H1 (cell line): ENCODE measurements at regions not wholly inside any gene's neighbourhood (a gene's known extent, or its start where the extent isn't known, plus 50 kb on each side); places are given as distances from the start of the nearest gene placed in this dataset.

ENCODE experiments used
- CTCF ChIA-PET: fragments of 300-600 bp; sonication (Branson Sonifier 250); formaldehyde crosslinking; loops from one replicate; lab custom pipeline; 2021; ENCODE audit not compliant: partially characterized antibody; lab: Charles Lee
- POLR2A ChIA-PET: fragments of 300-600 bp; sonication (Branson Sonifier 250); formaldehyde crosslinking; loops from one replicate; lab custom pipeline; 2021; ENCODE audit warnings: inconsistent platforms; ENCODE audit not compliant: partially characterized antibody; lab: Charles Lee
- DNase-seq, 2 experiments: peaks; one replicate each; pipeline versions ENCODE4 v3.0.0 to v3.0.0-alpha.2; 2010 to 2022; ENCODE audit warnings: low spot score in 2 of 2, low read depth in 1 of 2, mixed read lengths in 1 of 2
- FAIRE-seq: peaks from 2 replicates; lab custom pipeline; 2011; peaks lifted over from hg19 to GRCh38; lab: Jason Lieb, UNC
- H2AFZ ChIP-seq: 2 replicates; pipeline ENCODE4 v1.8.1; 2012; ENCODE audit warnings: low read length, inconsistent platforms
- H2AK5ac ChIP-seq: 2 replicates; pipeline ENCODE4 v1.6.1; 2013; ENCODE audit warnings: low read depth, low read length
- H2BK120ac ChIP-seq: replicated peaks from 2 replicates; pipeline ENCODE3; 2013; ENCODE audit warnings: low read depth, low read length, inconsistent platforms
- H2BK12ac ChIP-seq: 2 replicates; pipeline ENCODE4 v1.6.1; 2013; ENCODE audit warnings: low read depth, low read length
- H2BK15ac ChIP-seq: 2 replicates; pipeline ENCODE4 v1.6.1; 2013; ENCODE audit warnings: low read length
- H2BK20ac ChIP-seq: 2 replicates; pipeline ENCODE4 v1.6.1; 2013; ENCODE audit warnings: low read length
- H2BK5ac ChIP-seq: 2 replicates; pipeline ENCODE4 v1.6.1; 2013; ENCODE audit warnings: low read depth, low read length
- H3K14ac ChIP-seq: 2 replicates; pipeline ENCODE4 v1.6.1; 2013; ENCODE audit warnings: inconsistent platforms; ENCODE audit not compliant: insufficient read length
- H3K18ac ChIP-seq: 2 replicates; pipeline ENCODE4 v1.6.1; 2013; ENCODE audit warnings: low read length; ENCODE audit errors: extremely low read depth
- H3K23ac ChIP-seq: 2 replicates; pipeline ENCODE4 v1.6.1; 2013; ENCODE audit warnings: inconsistent platforms; ENCODE audit not compliant: insufficient read length
- H3K23me2 ChIP-seq: 2 replicates; pipeline ENCODE4 v1.6.1; 2013; ENCODE audit warnings: low read depth, low read length
- H3K27ac ChIP-seq: 2 replicates; pipeline ENCODE4 v1.6.1; 2011; ENCODE audit warnings: low read depth, low read length, inconsistent platforms
- H3K27me3 ChIP-seq, 4 experiments: replicated peaks in 1 of 4; 1 replicate in 1 of 4; 2 replicates in 3 of 4; pipeline versions ENCODE4 v1.6.1 to v1.8.1; 2011 to 2013; ENCODE audit warnings: low read length in 3 of 4, mild to moderate bottlenecking in 3 of 4, inconsistent platforms in 2 of 4, mixed read lengths in 2 of 4, moderate library complexity in 1 of 4; ENCODE audit not compliant: control insufficient read depth in 3 of 4, insufficient read depth in 3 of 4; ENCODE audit errors: extremely low read depth in 1 of 4
- H3K36me3 ChIP-seq, 4 experiments: 2 replicates each; pipeline versions ENCODE4 v1.6.1 to v1.8.1; 2011 to 2013; ENCODE audit warnings: mild to moderate bottlenecking in 4 of 4, low read length in 3 of 4, moderate library complexity in 2 of 4, control low read depth in 1 of 4, inconsistent platforms in 1 of 4; ENCODE audit not compliant: insufficient read depth in 4 of 4, control insufficient read depth in 2 of 4
- H3K4ac ChIP-seq: replicated peaks from 2 replicates; pipeline ENCODE3; 2013; ENCODE audit warnings: low read length, low read depth, mixed read lengths, inconsistent platforms; ENCODE audit not compliant: insufficient read length
- H3K4me1 ChIP-seq, 4 experiments: replicated peaks in 1 of 4; 1 replicate in 1 of 4; 2 replicates in 3 of 4; pipeline versions ENCODE4 v1.6.1 to v1.8.1; 2011 to 2013; ENCODE audit warnings: low read length in 3 of 4, inconsistent platforms in 2 of 4, mixed read lengths in 1 of 4; ENCODE audit not compliant: insufficient read depth in 4 of 4, control insufficient read depth in 3 of 4
- H3K4me2 ChIP-seq, 2 experiments: 2 replicates each; pipeline versions ENCODE4 v1.6.1 to v1.8.1; 2011 to 2013; ENCODE audit warnings: low read depth in 2 of 2, low read length in 2 of 2, control low read depth in 1 of 2, inconsistent platforms in 1 of 2, mild to moderate bottlenecking in 1 of 2; ENCODE audit not compliant: insufficient read depth in 1 of 2
- H3K4me3 ChIP-seq, 4 experiments: fragments of 200-600, 300-600 bp in 1 of 4; sonication (generic), shearing (Covaris generic), sonication (Bioruptor Twin) in 1 of 4; 2 replicates each; pipeline versions ENCODE4 v1.5.1 to v1.8.1; 2011 to 2016; ENCODE audit warnings: low read length in 4 of 4, low read depth in 3 of 4, control low read depth in 2 of 4, inconsistent platforms in 2 of 4, mild to moderate bottlenecking in 2 of 4, mixed read lengths in 1 of 4, moderate library complexity in 1 of 4; ENCODE audit not compliant: insufficient read depth in 2 of 4; ENCODE audit errors: extremely low read depth in 1 of 4
- H3K56ac ChIP-seq: replicated peaks from 2 replicates; pipeline ENCODE3; 2013; ENCODE audit warnings: low read depth, mild to moderate bottlenecking, mixed read lengths, low read length, inconsistent platforms; ENCODE audit not compliant: insufficient read length
- H3K79me1 ChIP-seq: 2 replicates; pipeline ENCODE4 v1.6.1; 2013; ENCODE audit warnings: low read depth, low read length, control low read depth
- H3K79me2 ChIP-seq, 2 experiments: 2 replicates each; pipeline versions ENCODE4 v1.6.1 to v1.8.1; 2012 to 2013; ENCODE audit warnings: low read length in 2 of 2, mild to moderate bottlenecking in 2 of 2, inconsistent platforms in 1 of 2; ENCODE audit not compliant: insufficient read depth in 2 of 2, control insufficient read depth in 1 of 2
- H3K9ac ChIP-seq, 4 experiments: replicated peaks in 1 of 4; 1 replicate in 1 of 4; 2 replicates in 3 of 4; pipeline versions ENCODE4 v1.6.1 to v1.8.1; 2011 to 2013; ENCODE audit warnings: low read depth in 3 of 4, low read length in 3 of 4, control low read depth in 2 of 4, mild to moderate bottlenecking in 2 of 4, moderate library complexity in 2 of 4, inconsistent platforms in 1 of 4; ENCODE audit errors: extremely low read depth in 1 of 4
- H3K9me3 ChIP-seq, 2 experiments: 2 replicates each; pipeline versions ENCODE4 v1.6.1 to v1.8.1; 2012 to 2013; ENCODE audit warnings: mild to moderate bottlenecking in 2 of 2, moderate library complexity in 2 of 2, control low read depth in 1 of 2, inconsistent platforms in 1 of 2, low read depth in 1 of 2, low read length in 1 of 2, mixed read lengths in 1 of 2; ENCODE audit not compliant: insufficient read depth in 2 of 2
- H4K20me1 ChIP-seq, 2 experiments: replicated peaks in 1 of 2; 2 replicates each; pipeline versions ENCODE3 to v1.8.1; 2011 to 2013; ENCODE audit warnings: inconsistent platforms in 2 of 2, low read length in 2 of 2, mild to moderate bottlenecking in 1 of 2; ENCODE audit not compliant: insufficient read depth in 2 of 2, control insufficient read depth in 1 of 2
- H4K5ac ChIP-seq: 2 replicates; pipeline ENCODE4 v1.6.1; 2013; ENCODE audit warnings: low read length, low read depth, mixed read lengths, inconsistent platforms; ENCODE audit not compliant: insufficient read length
- H4K8ac ChIP-seq: 2 replicates; pipeline ENCODE4 v1.8.0; 2013; ENCODE audit warnings: mild to moderate bottlenecking, moderate library complexity, low read length, inconsistent platforms; ENCODE audit not compliant: insufficient read depth; ENCODE audit errors: extremely low read depth
- H4K91ac ChIP-seq: replicated peaks from 2 replicates; pipeline ENCODE3; 2013; ENCODE audit warnings: low read length, mixed read lengths, inconsistent platforms; ENCODE audit not compliant: insufficient read length
- RAD21 ChIP-seq, 2 experiments: IDR thresholded peaks in 1 of 2; conservative IDR thresholded peaks in 1 of 2; 2 replicates each; pipeline ENCODE4 v1.6.1; 2011; ENCODE audit warnings: low read depth in 2 of 2, low read length in 2 of 2, improper control_type of control experiment in 1 of 2, inconsistent platforms in 1 of 2, mild to moderate bottlenecking in 1 of 2, moderate library complexity in 1 of 2
- RFX5 ChIP-seq: IDR thresholded peaks from 2 replicates; pipeline ENCODE4 v1.6.1; 2011; ENCODE audit warnings: low read depth, low read length, improper control_type of control experiment, borderline replicate concordance
- RXRA ChIP-seq: IDR thresholded peaks from 2 replicates; pipeline ENCODE4 v1.6.1; 2011; ENCODE audit warnings: low read depth, mild to moderate bottlenecking, low read length, moderate library complexity; ENCODE audit not compliant: insufficient read depth
- SP2 ChIP-seq: IDR thresholded peaks from 2 replicates; pipeline ENCODE4 v1.6.1; 2012; ENCODE audit warnings: mild to moderate bottlenecking, low read length, inconsistent platforms
- SUZ12 ChIP-seq: fragments of 200-600 bp; sonication (generic); IDR thresholded peaks from 2 replicates; pipeline ENCODE4 v1.6.1; 2012; ENCODE audit warnings: mild to moderate bottlenecking, inconsistent platforms, low read length, moderate library complexity, mixed read lengths
- WGBS, 2 experiments: shearing (Covaris generic) in 1 of 2; methylation state at CpG; one replicate each; pipeline versions ENCODE4 v1.1.6 to v1.1.7; 2013 to 2015; ENCODE audit warnings: low lambda C conversion rate in 2 of 2, mixed read lengths in 2 of 2, inconsistent platforms in 1 of 2, low coverage in 1 of 2, missing lambda C conversion rate in 1 of 2; ENCODE audit not compliant: insufficient replicate concordance in 2 of 2, insufficient coverage in 1 of 2, insufficient read length in 1 of 2; ENCODE audit errors: extremely low coverage in 1 of 2, missing lambda C conversion rate in 1 of 2; 5-methylcytosine and 5-hydroxymethylcytosine counted together
- TF ChIP-seq, protein P1 (sequence below), 3 experiments: IDR thresholded peaks; 1 replicate in 2 of 3; 2 replicates in 1 of 3; pipeline versions ENCODE4 v1.5.1 to v1.6.1; 2011; ENCODE audit warnings: low read length in 3 of 3, mild to moderate bottlenecking in 3 of 3, inconsistent platforms in 2 of 3, low read depth in 1 of 3, moderate library complexity in 1 of 3; ENCODE audit not compliant: insufficient read depth in 1 of 3; ENCODE audit errors: control extremely low read depth in 1 of 3

DNA sequence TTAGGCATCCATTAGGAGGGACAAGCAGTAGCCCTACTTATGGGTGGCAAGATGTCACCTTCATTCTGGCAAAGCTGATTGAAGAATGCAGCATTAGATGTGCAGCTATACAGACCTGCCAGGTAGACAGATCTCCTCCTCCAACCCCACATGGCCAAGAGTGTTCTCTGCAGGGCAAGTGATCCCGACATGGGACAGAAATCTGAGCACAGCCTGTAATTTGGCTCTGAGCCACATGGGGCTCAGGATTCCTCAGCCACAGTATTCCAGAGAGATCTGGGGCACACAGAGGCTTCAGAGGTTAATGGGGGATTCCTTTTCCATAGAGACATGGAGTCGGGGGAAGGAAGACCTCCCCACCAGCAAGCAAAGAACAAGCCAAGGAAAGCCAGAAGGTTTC, 58.7 kb upstream of the GDF10 start:
- Histone ChIP-seq H3K79me2 (no peaks in the 10 kb centered on the region), H2BK15ac (no peak overlapping the region), H2BK5ac (no peak overlapping the region), H3K9ac (no peak overlapping the region), H3K9me3 (no peaks in the 10 kb centered on the region), H4K91ac (no peak overlapping the region), H3K23me2 (no peaks in the 10 kb centered on the region), H3K27me3 (no peaks in the 10 kb centered on the region; a peak in 1 of 7 replicates), H3K36me3 (no peaks in the 10 kb centered on the region), H3K23ac (no peak overlapping the region), H3K79me1 (peaks cover 2% of the 10 kb centered on the region; the same call in 1 of the 2 replicates), H2AFZ (no peak overlapping the region), H4K5ac (no peak overlapping the region)
- peak in 1 of 2 experiments; percentile 39 for DNase-seq
- CTCF ChIA-PET = interaction anchor here (1.0 to 4.3 kb wide), 4 partner anchors 13 to 193 kb away, joined by 3 to 15 read pairs (median 4); no protein-coding TSS in a partner anchor
- TF ChIP-seq, protein P1, sequence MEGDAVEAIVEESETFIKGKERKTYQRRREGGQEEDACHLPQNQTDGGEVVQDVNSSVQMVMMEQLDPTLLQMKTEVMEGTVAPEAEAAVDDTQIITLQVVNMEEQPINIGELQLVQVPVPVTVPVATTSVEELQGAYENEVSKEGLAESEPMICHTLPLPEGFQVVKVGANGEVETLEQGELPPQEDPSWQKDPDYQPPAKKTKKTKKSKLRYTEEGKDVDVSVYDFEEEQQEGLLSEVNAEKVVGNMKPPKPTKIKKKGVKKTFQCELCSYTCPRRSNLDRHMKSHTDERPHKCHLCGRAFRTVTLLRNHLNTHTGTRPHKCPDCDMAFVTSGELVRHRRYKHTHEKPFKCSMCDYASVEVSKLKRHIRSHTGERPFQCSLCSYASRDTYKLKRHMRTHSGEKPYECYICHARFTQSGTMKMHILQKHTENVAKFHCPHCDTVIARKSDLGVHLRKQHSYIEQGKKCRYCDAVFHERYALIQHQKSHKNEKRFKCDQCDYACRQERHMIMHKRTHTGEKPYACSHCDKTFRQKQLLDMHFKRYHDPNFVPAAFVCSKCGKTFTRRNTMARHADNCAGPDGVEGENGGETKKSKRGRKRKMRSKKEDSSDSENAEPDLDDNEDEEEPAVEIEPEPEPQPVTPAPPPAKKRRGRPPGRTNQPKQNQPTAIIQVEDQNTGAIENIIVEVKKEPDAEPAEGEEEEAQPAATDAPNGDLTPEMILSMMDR (IDR thresholded peaks at IDR 0.05; ENCODE audit: control extremely low read depth in 1 of 3, insufficient read depth in 1 of 3, low read depth in 1 of 3, low read length in 3 of 3) = peak in 1 of 3 experiments; percentile 29; a peak in 1 of 4 replicates
- TF ChIP-seq SUZ12 = no peak
- no peak for TF ChIP-seq RXRA
- TF ChIP-seq RAD21 (IDR thresholded peaks at IDR 0.05 in 1 of 2, conservative IDR thresholded peaks at IDR 0.05 in 1 of 2; ENCODE audit: low read depth in 2 of 2, low read length in 2 of 2) = peak in 1 of 2 experiments; percentile 23; a peak in 1 of 4 replicates
- no peak for TF ChIP-seq RFX5
- TF ChIP-seq SP2 = no peak
- TF ChIP-seq, all 59 proteins: peak for 2
- H3K56ac ChIP-seq = no peak overlapping the region
- no peak overlapping the region for H3K14ac ChIP-seq
- H2BK12ac ChIP-seq = no peak overlapping the region
- H2BK120ac ChIP-seq = no peak overlapping the region
- no peak overlapping the region for H3K27ac ChIP-seq
- H4K8ac ChIP-seq = no peak overlapping the region
- H3K4me1 ChIP-seq = peaks cover 0 to 2% (median 0%) of the 10 kb centered on the region in 4 experiments; a peak in 3 of 7 replicates
- POLR2A ChIA-PET = no interaction called here
- no peak overlapping the region for H3K18ac ChIP-seq
- no peak overlapping the region for H3K4ac ChIP-seq
- H3K4me3 ChIP-seq = no peak overlapping the region
- no peak overlapping the region for H2BK20ac ChIP-seq
- H3K4me2 ChIP-seq = no peak overlapping the region
- no peaks in the 10 kb centered on the region for H4K20me1 ChIP-seq
- 89% methylated on average over 2 of the region's 2 CpGs; no CpG with 5 or more reads in 1 of the 2 experiments for WGBS, 2 experiments
- no peak overlapping the region for H2AK5ac ChIP-seq
- FAIRE-seq = no peak
